GM21367 (cell line): ENCODE measurements at regions not wholly inside any gene's neighbourhood (a gene's known extent, or its start where the extent isn't known, plus 50 kb on each side); places are given as distances from the start of the nearest gene placed in this dataset.
"Not testable (repeated sequence)": the region's sequence is repeated elsewhere in the genome, so short reads cannot be mapped to it uniquely, and the experiment has no call there.

ENCODE experiments used
- ATAC-seq: cut with Tn5 transposase; IDR thresholded peaks from one replicate; pipeline ENCODE4 v1.9.1; 2021; ENCODE audit not compliant: unreplicated experiment

- ATAC-seq = no peak
Measured at GRCh38 chr2:19109518-19109917, 248.9 kb downstream of the OSR1 start.

- no peak for ATAC-seq
Measured at GRCh38 chr2:19106376-19106775, 252.0 kb downstream of the OSR1 start.

- no peak for ATAC-seq
Measured at GRCh38 chr2:19104503-19104902, 253.9 kb downstream of the OSR1 start.

- ATAC-seq = no peak
Measured at GRCh38 chr2:19102696-19103423, 255.6 kb downstream of the OSR1 start.

- no peak for ATAC-seq
Measured at GRCh38 chr2:19101968-19102367, 256.5 kb downstream of the OSR1 start.

GRCh38 chr2:19100570-19100969 lies 257.9 kb downstream of the OSR1 start:
- ATAC-seq = no peak

- no peak for ATAC-seq
Measured at GRCh38 chr2:19099181-19099580, 259.2 kb downstream of the OSR1 start.

GRCh38 chr2:19098467-19099160 lies 259.8 kb downstream of the OSR1 start:
- ATAC-seq = no peak

- ATAC-seq = not testable (repeated sequence)
Measured at GRCh38 chr2:19089476-19089875, 268.9 kb downstream of the OSR1 start.

- no peak for ATAC-seq
Measured at GRCh38 chr2:19086231-19086651, 272.2 kb downstream of the OSR1 start.

GRCh38 chr2:19078709-19079108 lies 279.7 kb downstream of the OSR1 start:
- ATAC-seq = no peak

- ATAC-seq = no peak
Measured at GRCh38 chr2:19073522-19073921, 284.9 kb downstream of the OSR1 start.

- no peak for ATAC-seq
Measured at GRCh38 chr2:19072161-19072560, 286.3 kb downstream of the OSR1 start.

GRCh38 chr2:19070886-19071285 lies 287.5 kb downstream of the OSR1 start:
- ATAC-seq = no peak

GRCh38 chr2:19068206-19068605 lies 290.2 kb downstream of the OSR1 start:
- no peak for ATAC-seq

GRCh38 chr2:19062370-19062769 lies 296.1 kb downstream of the OSR1 start:
- no peak for ATAC-seq

- no peak for ATAC-seq
Measured at GRCh38 chr2:19059076-19059475, 299.3 kb downstream of the OSR1 start.

GRCh38 chr2:19051203-19051831 lies 307.1 kb downstream of the OSR1 start:
- ATAC-seq = no peak

GRCh38 chr2:19050354-19050753 lies 308.1 kb downstream of the OSR1 start:
- no peak for ATAC-seq

- ATAC-seq = no peak
Measured at GRCh38 chr2:19048593-19049266, 309.7 kb downstream of the OSR1 start.

- peak; percentile 84 for ATAC-seq
Measured at GRCh38 chr2:19046986-19047780, 311.2 kb downstream of the OSR1 start.
